ENCODE measurements at regions not wholly inside any gene's neighbourhood (a gene's known extent, or its start where the extent isn't known, plus 50 kb on each side); places are given as distances from the start of the nearest gene placed in this dataset.

- no peak for TF ChIP-seq TEAD4 (IDR thresholded peaks at IDR 0.05)
- TF ChIP-seq CEBPB (IDR thresholded peaks at IDR 0.05) = no peak
- TF ChIP-seq NFIC (IDR thresholded peaks at IDR 0.05) = no peak
Measured at GRCh38 chr5:173752653-173753052, 135.5 kb upstream of the CPEB4 start.

GRCh38 chr5:173753307-173754168 lies 134.6 kb upstream of the CPEB4 start:
- no peak for TF ChIP-seq EP300 (IDR thresholded peaks at IDR 0.05; ENCODE audit: borderline replicate concordance)
- 0 out of 2 replicates have a peak, but pooled peaks have one; percentile 13 for TF ChIP-seq YY1 (IDR thresholded peaks at IDR 0.05; ENCODE audit: low read depth)
- no peak for TF ChIP-seq NFIC (IDR thresholded peaks at IDR 0.05)
- 0 out of 2 replicates have a peak, but pooled peaks have one; percentile 21 for TF ChIP-seq MAX (IDR thresholded peaks at IDR 0.05)
- no peak for TF ChIP-seq FOXM1 (IDR thresholded peaks at IDR 0.05; ENCODE audit: borderline replicate concordance, low read depth)
- TF ChIP-seq USF1 (IDR thresholded peaks at IDR 0.05) = no peak
- no peak for TF ChIP-seq EGR1 (IDR thresholded peaks at IDR 0.05)
- TF ChIP-seq, protein P1, sequence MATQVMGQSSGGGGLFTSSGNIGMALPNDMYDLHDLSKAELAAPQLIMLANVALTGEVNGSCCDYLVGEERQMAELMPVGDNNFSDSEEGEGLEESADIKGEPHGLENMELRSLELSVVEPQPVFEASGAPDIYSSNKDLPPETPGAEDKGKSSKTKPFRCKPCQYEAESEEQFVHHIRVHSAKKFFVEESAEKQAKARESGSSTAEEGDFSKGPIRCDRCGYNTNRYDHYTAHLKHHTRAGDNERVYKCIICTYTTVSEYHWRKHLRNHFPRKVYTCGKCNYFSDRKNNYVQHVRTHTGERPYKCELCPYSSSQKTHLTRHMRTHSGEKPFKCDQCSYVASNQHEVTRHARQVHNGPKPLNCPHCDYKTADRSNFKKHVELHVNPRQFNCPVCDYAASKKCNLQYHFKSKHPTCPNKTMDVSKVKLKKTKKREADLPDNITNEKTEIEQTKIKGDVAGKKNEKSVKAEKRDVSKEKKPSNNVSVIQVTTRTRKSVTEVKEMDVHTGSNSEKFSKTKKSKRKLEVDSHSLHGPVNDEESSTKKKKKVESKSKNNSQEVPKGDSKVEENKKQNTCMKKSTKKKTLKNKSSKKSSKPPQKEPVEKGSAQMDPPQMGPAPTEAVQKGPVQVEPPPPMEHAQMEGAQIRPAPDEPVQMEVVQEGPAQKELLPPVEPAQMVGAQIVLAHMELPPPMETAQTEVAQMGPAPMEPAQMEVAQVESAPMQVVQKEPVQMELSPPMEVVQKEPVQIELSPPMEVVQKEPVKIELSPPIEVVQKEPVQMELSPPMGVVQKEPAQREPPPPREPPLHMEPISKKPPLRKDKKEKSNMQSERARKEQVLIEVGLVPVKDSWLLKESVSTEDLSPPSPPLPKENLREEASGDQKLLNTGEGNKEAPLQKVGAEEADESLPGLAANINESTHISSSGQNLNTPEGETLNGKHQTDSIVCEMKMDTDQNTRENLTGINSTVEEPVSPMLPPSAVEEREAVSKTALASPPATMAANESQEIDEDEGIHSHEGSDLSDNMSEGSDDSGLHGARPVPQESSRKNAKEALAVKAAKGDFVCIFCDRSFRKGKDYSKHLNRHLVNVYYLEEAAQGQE (IDR thresholded peaks at IDR 0.05; ENCODE audit: low read depth) = no peak
- TF ChIP-seq CEBPB (IDR thresholded peaks at IDR 0.05) = peak; percentile 73

GRCh38 chr5:173755319-173755718 lies 132.8 kb upstream of the CPEB4 start:
- TF ChIP-seq MAX (IDR thresholded peaks at IDR 0.05) (no peak), TCF12 (IDR thresholded peaks at IDR 0.05; ENCODE audit: low read depth) (no peak), YY1 (IDR thresholded peaks at IDR 0.05; ENCODE audit: low read depth) (no peak), TEAD4 (IDR thresholded peaks at IDR 0.05) (no peak), NFIC (IDR thresholded peaks at IDR 0.05) (no peak), EP300 (IDR thresholded peaks at IDR 0.05; ENCODE audit: borderline replicate concordance) (no peak), FOXM1 (IDR thresholded peaks at IDR 0.05; ENCODE audit: borderline replicate concordance, low read depth) (no peak), ZBTB7A (IDR thresholded peaks at IDR 0.05; ENCODE audit: low read depth) (no peak), CREB1 (IDR thresholded peaks at IDR 0.05; ENCODE audit: low read depth) (no peak), USF1 (IDR thresholded peaks at IDR 0.05) (no peak), CEBPB (IDR thresholded peaks at IDR 0.05) (no peak), EGR1 (IDR thresholded peaks at IDR 0.05) (no peak), RAD21 (IDR thresholded peaks at IDR 0.05; ENCODE audit: low read depth) (no peak), TAF1 (IDR thresholded peaks at IDR 0.05; ENCODE audit: low read depth) (no peak)
- TF ChIP-seq, protein P1 (IDR thresholded peaks at IDR 0.05; ENCODE audit: low read depth) = no peak

GRCh38 chr5:173757403-173758209 lies 130.5 kb upstream of the CPEB4 start:
- no peak for TF ChIP-seq TCF12 (IDR thresholded peaks at IDR 0.05; ENCODE audit: low read depth)
- no peak for TF ChIP-seq TEAD4 (IDR thresholded peaks at IDR 0.05)
- no peak for TF ChIP-seq ZBTB7A (IDR thresholded peaks at IDR 0.05; ENCODE audit: low read depth)
- TF ChIP-seq EGR1 (IDR thresholded peaks at IDR 0.05) = no peak
- TF ChIP-seq CEBPB (IDR thresholded peaks at IDR 0.05) = no peak

DNA sequence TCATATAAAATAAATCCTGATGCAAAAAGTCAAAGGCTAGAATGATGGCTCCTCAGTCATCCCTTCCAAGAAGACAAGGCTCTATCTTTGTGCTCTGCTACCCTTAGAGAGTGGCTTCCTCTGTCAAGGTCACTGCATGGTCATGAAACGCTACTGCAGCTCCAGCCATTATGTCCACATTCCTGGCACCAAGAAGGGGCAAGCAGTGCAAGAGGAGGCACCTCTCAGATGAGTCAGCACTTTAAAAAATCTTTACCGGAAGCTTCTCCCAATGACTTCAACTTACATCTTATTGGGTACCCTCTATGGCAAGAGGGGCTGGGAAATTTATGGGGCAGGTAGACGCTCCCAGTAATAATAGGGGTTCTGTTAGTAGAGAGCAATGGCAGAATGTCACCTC lies 129.5 kb upstream of the CPEB4 start:
- TF ChIP-seq TEAD4 (IDR thresholded peaks at IDR 0.05) (0 out of 2 replicates have a peak, but pooled peaks have one; percentile 24), FOXM1 (IDR thresholded peaks at IDR 0.05; ENCODE audit: borderline replicate concordance, low read depth) (no peak)

DNA sequence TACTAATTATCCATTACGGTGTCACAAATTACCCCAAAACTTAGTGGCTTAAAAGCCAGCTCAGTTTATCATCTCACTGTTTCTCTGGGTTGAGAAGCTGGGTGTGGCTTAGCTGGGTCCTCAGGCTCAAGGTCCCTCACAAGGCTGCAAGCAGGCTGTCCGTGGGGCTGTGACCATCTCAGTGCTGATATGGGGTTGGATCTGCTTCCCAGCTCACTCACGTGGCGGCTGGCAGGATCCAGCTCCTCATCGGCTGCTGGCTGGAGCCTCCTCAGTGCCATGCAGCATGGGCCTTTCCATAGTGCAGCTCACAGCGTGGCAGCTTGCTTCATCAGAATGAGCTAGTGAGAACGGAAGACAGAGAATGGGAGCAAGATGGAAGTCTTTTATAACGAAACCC lies 128.5 kb upstream of the CPEB4 start:
- no peak for TF ChIP-seq TCF12 (IDR thresholded peaks at IDR 0.05; ENCODE audit: low read depth)
- TF ChIP-seq, protein P1 (IDR thresholded peaks at IDR 0.05; ENCODE audit: low read depth) = no peak
- TF ChIP-seq RAD21 (IDR thresholded peaks at IDR 0.05; ENCODE audit: low read depth) = no peak
- TF ChIP-seq NFIC (IDR thresholded peaks at IDR 0.05) = no peak
- no peak for TF ChIP-seq USF1 (IDR thresholded peaks at IDR 0.05)
- no peak for TF ChIP-seq CREB1 (IDR thresholded peaks at IDR 0.05; ENCODE audit: low read depth)
- TF ChIP-seq YY1 (IDR thresholded peaks at IDR 0.05; ENCODE audit: low read depth) = no peak
- no peak for TF ChIP-seq FOXM1 (IDR thresholded peaks at IDR 0.05; ENCODE audit: borderline replicate concordance, low read depth)
- TF ChIP-seq TEAD4 (IDR thresholded peaks at IDR 0.05) = no peak
- TF ChIP-seq MAX (IDR thresholded peaks at IDR 0.05) = no peak
- TF ChIP-seq CEBPB (IDR thresholded peaks at IDR 0.05) = no peak
- no peak for TF ChIP-seq EGR1 (IDR thresholded peaks at IDR 0.05)
